AML-193 (cell line): ENCODE measurements at regions not wholly inside any gene's neighbourhood (a gene's known extent, or its start where the extent isn't known, plus 50 kb on each side); places are given as distances from the start of the nearest gene placed in this dataset.
A peak's percentile ranks its signal among the peaks of the same experiment; 100 is the strongest.
"Not testable (repeated sequence)": the region's sequence is repeated elsewhere in the genome, so short reads cannot be mapped to it uniquely, and the experiment has no call there.

Experiments
- DNase-seq, 2 experiments: peaks; one replicate each; lab custom pipeline; 2025; lab: John Stamatoyannopoulos, UW

DNA sequence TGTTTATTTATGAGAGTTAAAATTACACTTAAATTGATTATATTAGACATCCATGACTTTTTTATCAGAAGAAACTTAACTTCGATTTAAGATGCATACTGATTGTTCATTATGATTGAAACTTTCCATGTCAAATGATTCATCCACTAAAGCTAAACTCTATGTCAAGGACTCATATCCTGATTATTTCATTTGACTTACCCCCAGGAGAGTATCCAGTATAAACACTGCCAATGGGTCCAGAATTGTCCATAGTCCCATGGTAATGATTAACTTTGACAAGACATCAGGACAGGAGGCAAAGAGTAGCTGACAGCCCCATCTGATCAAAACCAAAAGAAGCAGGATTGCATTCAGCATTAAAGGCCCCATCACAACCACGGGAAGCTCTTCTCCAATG lies 709.9 kb downstream of the TFAP2A start:
- DNase-seq: no peak

DNA sequence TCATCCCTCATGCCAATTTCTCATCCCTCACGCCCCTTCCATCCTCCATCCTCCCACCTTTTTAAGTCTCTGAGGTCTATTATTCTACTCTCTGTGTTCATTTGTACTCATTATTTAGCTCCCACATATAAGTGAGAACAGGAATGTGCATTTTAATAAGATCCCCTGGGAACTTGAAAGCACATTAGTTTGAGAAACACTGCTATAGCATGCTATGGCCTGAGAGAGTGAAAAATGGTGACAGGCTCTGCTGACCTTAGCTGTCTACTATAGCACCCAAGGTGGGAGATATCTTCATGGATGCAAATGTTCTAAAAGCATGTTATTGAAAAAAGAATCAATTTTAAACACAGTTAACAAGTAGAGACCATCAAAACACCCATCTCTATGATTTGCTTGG lies 712.0 kb downstream of the TFAP2A start:
- DNase-seq: no peak

DNA sequence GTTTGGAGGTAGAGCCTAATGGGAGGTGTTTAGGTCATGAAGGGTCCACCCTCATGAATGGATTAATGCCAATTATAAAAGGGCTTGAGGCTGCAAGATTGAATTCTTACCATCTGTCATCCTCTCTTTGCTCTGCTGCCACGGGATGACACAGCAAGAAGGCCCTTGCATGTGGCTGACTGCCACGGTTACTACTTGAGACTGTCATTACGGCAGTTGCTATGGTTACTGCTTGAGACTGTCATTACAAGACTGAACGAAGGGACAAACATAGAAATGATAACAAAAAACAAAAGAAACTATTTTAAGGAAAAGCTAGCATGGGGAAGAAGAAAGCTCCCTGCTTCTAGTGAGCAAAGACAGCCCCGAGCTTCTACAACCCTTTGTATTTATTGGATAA lies 715.0 kb downstream of the TFAP2A start:
- DNase-seq: no peak

DNA sequence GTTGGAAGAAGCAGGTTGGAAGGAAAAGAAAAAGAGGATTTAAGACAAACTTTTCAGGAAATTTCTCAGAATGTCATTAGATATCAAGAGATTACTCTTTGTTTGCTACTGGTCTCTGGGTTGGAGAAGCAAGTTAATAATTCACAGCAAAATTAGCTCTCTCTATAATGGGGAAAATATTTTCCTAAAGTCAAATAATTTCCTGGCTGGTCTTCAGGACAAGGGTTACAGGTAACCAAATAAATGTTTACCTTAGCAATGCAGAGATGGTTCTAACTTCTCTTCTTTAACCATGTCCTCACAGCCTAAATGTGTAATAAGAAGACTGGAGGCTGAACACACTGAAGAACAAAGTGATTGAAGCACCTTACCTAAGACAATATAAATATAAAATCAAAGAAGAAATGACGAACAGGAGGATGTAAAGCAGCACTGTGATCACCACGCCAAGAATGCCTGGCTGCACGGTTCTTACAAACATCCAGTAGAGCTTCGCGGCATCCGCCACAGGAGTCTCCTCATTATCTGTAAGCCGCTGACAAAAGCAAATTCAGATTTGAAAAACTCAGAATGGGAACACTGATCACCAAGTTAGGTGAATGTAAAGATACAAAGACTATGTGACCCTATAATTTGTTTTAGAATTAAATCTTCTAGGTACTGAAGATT lies 717.5 kb downstream of the TFAP2A start:
- DNase-seq: no peak

DNA sequence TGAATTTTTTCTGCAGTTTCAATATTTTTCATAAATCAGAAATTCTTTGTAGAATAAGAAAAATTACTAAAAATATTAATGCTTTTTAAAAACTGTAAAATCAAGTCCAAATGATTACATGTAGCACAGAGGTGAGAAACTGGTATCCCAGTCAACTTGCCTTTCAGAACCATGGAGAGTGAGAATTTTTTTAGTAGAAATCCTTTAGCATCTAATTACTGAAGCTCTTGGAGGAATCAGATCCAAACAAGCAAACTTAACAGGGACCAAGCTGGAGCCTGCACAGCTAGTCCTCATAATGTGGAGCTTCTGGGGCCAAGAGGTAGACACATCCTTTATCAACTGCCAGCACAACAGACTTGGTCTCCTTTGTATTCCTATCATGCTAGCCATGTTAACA lies 724.5 kb downstream of the TFAP2A start:
- DNase-seq: no peak

DNA sequence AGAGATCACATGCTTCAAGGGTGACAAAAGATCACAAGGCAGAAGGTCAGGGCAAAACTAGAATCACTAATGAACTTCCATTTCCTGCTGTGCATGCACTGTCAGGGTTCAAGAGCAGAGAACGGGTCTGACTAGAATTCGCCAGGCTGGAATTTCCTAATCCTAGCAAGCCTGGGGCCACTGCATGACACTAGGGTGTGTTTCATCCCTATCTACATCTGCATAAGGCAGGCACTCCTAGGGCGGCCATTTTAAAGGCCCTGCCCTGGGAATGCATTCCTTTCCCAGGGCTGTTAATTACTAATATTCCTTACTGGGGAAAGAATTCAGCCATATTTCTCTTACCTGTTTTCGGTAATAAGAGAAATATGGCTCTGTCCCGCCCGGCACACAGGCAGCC lies 734.1 kb downstream of the TFAP2A start:
- not testable (repeated sequence) for DNase-seq

DNA sequence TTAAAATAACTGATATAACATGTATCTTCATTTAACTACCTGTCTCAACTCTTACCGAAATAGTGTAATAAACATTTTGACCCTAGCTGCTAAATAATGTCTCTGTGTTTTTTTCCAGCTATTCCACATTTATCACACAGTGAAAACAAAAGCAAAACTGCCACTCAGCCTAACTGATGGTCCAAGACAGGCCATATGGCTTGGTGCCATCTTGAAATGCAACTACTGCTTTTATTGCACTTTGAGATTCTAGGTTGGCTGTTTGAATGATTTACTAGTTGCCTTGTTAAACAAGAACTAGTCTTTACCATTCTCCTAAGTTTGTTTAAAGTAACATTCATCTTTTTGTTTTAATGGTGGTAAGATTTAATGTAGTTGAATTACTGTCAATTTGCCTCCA lies 739.8 kb downstream of the TFAP2A start:
- no peak for DNase-seq

DNA sequence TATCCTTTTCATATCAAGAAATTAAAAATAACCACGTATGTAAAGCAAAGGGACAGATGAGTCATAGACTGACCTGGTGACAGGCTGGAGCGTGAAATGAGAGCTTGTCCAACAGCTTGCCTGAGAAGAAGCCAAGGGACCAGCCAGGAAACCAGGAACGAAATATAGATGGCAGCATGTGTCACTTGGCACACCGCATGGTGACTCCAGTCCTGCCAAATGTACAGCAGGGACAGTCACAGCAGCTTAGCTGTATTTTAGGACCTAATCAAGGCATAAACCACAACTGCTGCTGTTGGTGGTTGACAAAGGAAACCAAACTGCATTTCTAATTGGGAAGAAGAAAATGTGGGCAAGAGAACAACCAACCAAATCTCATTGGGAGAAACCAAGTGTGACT lies 755.0 kb downstream of the TFAP2A start:
- DNase-seq: peak in 1 of 2 experiments; percentile 9

DNA sequence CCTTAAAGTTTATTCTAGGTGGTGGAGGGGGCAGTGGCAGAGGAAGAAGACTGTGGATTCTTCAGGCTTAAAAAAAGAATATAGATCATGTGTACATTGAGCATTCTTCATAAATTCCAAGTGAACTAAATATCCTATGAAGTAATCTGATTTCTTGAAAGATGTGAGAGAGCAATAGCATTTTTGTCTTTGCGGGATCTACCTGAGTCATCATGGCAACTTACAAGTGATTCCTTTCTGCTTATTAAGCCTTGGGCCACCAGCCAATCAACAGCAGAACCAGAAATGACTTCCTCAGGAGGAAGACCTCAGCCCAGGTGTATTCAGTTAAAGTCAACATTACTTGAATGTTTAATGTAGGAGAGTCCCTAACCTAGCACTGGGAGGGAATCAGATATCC lies 756.9 kb downstream of the TFAP2A start:
- DNase-seq: no peak

DNA sequence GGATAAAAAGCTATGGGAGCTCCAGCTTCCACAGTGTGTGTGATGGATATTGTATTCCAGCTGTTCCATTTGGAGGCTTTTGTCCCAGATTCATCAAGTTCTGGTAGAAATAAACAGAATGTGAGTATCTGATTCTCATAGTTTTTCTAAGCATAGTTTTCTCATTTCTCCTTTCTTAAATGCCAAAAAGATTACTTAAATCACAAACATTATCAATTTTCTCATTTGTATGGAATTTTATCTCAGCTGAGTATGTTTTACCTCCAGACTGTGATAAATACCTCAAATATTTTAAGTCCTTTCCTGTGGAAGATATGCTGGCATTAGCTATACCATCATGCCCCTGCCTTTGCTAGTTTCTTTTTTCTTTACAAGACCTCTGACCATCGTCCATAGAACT lies 767.3 kb downstream of the TFAP2A start:
- DNase-seq: no peak

DNA sequence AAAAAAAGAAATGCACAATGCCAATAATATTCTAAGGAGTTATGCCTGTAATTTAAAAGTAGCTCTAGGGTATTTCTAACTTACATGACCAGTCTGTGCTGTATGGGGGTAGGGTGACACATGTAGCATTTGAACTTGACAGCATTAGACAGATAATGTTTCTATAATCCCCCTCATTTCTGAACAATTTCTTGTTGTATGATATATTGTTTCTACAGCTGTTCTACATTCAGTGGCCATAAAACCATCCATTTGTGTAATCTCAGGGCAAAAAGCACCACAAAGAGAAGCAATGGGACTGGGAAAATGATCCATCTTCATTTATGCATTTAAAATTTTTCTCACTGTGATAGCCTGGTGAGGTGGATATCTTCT lies 767.8 kb downstream of the TFAP2A start:
- no peak for DNase-seq

DNA sequence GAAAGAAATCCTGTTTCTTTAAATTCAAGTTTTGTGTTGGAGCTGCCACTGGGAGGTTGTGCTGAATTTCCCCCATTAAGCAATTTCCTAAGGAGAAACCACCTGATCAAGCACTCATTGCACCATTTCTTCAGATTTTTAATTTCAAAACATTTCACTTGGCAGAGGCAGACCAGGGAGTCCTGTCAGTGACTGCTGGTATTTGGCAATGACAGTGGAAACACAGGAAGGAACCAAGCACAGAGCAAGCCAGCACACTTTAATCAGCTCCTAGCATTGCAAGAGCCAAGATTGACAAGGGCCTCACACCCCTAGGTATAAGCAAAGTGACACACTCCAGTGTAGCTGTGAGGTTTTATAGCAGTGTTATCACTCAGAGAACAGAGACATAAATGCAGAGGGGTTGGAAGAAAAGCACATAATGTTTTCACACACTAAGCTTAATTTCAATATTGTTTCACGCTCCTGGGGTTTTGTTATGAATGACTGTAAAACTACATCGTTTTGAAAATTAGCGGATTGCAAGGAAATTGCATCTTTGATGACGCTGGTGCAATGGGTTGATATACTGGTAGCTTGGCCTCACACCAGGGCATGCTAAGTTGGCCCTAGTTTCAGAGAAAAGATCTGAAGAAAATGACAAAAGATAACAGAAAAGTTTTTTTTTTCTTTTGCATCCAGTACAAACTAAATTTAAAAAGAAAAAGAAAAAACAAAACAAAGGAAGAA lies 768.4 kb downstream of the TFAP2A start:
- peak; percentile 99 for DNase-seq

DNA sequence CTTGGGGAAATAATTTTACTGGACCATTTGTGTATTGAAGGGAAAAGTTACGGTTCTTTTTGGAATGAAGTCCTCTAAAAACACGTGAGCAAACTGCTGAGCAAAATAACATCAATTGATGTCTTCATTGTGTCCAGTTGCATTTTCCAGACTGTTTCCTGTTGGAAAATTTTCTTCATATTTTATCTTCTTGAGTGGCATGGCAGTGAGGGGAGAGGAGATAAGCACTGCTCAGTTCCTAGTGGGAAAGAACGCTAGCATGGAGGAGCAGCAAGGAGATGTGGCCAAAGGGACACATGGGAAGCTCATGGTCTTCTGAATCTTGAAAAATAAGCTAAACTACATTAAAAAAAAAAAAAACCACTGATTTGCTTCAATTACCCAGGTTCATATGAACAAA lies 776.0 kb downstream of the TFAP2A start:
- no peak for DNase-seq

DNA sequence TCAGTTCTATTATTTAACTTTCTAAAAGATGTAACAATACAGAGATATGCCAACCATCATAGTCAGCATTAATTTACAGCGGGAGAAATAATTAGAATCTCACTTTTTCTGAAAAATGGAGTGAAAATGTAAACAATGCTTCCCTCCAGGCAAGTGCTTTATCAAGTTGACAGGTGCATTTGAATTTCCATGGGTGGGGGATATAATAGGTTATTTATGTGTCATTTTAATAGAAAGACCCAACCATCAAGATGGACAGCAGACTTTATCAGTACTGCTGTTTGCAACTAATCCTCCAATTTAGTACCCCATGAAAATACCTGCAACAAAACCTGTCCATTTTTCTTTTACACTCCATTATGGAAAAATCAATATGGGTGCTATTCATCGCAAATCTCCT lies 780.1 kb downstream of the TFAP2A start:
- no peak for DNase-seq

DNA sequence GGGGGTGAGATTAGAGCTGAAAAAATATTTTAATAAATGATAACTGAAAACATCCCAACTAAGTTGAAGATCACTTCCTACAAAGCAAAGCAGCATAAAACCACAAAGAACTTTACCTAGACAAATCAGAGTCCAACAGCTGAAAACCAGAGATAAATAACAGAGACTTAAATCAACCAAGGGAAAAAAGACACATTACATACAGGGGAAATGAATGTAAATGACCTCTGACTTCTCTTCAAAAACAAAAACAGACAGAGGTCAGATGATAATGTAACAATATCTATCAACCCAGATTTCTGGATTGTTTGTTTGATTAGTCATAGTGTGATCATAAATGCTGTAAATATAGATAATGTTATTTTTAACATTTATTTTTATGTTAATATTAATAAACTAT lies 782.8 kb downstream of the TFAP2A start:
- no peak for DNase-seq

DNA sequence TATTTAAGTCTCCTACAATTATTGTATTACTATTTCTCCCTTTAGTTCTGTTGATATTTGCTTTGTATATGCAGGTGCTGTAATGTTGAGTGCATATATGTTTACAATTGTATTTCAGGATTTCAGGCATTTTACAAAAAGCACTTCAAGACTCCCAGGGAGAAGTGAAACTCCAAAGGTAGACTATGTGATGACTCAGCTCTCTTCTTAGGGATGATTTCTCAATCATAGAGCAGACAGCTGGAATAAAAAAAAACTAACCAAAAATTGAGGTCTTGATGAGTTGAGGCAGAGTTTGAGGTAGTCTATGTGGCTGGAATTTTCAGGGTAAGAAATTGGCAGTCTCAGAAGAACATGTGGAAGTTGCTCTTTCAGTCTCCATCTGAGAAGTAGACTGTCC lies 786.1 kb downstream of the TFAP2A start:
- peak; percentile 49 to 50 for DNase-seq

DNA sequence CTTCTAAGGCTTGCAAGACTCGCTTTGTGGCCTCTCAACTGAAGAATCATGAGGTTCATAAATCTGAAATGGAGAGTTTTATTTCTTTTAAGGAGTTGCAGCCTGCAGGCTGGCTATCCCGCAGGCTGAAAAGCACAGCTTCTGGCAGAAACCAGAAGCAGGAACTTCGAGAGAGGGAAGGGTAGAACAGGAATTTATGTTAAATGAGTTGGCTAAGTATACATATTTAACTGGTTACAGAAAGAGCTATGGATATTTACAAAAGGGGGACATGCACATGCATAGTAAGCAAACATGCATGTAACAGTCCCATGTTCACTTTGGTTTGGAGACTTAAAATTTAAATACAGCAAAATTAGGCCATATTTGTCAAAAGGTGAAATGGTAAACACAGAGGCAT lies 787.0 kb downstream of the TFAP2A start:
- DNase-seq: no peak

DNA sequence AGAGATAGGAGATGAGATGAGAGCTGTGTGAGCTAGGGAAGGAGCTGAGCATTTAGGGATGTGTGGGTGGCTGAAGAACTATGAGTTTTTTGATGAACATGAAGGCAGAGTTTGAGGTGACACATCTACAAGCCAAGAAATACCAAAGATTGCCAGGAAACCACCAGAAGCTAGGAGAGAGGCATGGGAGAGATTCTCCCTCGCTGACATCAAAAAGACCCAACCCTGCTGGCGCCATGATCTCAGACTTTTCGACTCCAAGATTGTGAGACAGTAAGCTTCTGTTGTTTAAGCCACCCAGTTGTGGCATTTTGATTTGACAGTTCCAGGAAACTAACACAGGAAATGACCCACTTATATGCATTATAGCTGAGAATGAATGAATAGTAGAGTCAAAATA lies 790.9 kb downstream of the TFAP2A start:
- DNase-seq: no peak

DNA sequence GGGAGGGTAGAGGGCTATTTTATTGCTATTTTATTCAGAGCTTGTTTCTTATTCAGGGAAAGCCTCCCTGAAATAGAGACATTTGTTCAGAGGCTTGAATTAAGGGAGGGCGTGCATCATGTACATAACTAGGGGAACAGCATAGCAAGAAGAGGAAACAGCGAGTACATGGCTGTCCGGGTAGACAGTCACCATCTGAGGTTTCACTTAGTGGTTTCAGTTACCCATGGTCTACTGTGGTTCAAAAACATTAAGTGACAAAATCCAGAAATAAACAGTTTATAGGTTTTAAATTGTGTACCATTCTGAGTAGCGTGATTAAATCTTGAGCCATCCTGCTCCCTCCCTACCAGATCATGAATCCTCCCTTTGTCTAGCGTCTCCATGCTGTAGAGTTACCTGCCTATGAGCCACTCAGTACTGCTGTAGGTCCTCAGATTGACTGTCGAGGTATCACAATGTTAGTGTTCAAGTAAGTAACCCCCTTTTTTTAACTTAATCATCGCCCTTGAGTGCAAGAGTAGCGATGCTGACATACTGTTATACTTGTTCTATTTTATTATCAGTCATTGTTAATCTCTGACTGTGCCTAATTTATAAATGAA lies 791.5 kb downstream of the TFAP2A start:
- no peak for DNase-seq

DNA sequence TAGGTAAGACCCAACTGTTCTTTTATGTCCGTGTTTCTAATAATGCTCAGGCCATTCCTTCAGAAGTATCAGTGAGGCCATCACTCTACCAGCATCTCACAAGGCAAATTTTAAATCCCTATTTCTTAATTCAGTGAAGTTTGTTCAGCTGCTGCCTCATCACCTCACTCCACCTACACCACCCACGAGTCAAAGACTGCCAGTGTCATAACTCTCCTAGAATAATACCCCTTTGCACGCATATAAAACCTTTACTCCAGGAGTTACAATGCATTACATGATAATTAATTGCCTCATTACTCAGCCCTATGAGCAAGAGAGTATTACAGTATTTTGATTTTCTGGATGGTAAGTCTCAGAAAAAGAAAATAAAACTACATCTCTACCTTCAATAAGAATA lies 793.6 kb downstream of the TFAP2A start:
- no peak for DNase-seq

DNA sequence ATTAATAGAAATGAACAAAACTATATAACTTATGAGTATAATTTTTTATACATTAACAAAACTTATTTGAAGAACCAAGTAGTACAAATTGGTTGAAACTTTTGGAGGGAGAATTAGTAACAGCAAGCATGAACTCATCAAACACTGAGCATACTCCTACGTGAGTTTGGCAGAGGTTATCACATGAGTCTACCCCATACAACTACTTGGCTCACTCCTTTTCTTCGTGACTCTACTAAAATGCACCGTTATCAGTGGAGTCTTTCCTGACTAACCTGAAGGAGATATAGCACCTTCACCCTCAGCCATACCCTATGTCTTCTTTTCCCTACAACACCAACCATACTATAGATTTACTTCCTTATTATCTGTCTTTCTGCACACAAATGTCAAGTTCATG lies 794.2 kb downstream of the TFAP2A start:
- DNase-seq: no peak

DNA sequence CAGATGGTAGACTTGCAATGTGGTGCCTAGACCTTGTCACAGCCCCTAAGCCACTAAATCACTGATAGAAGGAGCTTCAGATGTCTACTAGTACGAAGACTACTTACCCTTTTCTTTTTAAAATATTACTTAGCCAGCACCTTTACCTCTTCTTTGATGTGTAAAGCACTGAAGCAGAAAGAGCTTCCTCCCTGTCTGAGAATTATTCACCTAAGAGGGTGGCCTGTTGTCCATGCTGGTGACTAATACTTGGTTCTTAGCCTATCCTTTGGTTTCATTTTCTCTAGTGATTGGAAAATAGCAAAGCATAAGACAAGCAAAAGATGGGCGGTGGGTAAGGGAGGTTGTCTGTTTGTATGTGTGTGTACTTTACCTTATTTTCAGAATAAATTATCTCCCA lies 794.6 kb downstream of the TFAP2A start:
- no peak for DNase-seq

DNA sequence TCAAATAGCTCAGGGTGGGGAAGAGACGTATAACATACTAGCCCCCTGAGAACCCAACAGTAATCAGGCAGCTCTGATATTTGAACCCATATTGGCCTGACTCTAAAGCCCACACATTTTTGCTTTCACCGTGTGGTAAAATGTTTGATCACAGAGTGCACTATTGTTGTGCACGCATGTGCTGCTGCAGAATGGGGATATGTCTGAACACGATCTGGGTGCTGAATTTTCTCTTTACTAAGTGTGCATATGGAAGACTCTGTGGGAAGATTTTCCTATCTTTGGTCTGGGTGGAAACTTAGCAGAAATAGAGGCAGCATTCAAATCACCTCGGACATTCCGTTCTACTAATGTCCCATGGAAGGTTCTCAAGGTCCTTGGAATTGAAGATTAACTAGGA lies 800.1 kb downstream of the TFAP2A start:
- no peak for DNase-seq

DNA sequence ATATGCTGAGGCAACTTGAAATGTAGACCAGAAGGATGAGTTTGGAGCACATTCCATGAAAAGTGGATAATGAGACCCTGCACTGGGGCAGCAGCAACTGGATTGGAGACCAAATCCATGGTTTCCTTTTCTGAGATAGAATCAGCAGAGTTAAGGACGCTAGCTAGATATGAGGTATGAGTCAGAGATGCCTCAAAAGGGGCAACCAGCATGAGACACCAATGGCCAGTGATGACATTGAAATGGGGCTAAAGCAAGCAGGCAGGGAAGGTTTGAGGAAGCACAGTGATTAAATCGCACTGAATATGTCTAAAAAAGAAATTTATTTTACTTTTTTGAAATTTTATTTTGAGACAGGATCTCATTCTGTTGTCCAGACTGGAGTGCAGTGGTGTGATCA lies 802.4 kb downstream of the TFAP2A start:
- DNase-seq: no peak
